SK-N-SH (cell line): ENCODE measurements at regions not wholly inside any gene's neighbourhood (a gene's known extent, or its start where the extent isn't known, plus 50 kb on each side); places are given as distances from the start of the nearest gene placed in this dataset.

ENCODE experiments used
- CTCF ChIA-PET: fragments of 300-600, 350-600 bp; formaldehyde crosslinking; extraction: SDS; loops from one replicate; lab custom pipeline; 2021; lab: Yijun Ruan, JAX
- POLR2A ChIA-PET: fragments of 350-600 bp; sonication (Branson Sonifier 250); formaldehyde crosslinking; extraction: SDS; loops from one replicate; lab custom pipeline; 2020; ENCODE audit warnings: antibody characterized with exemption, inconsistent platforms; lab: Yijun Ruan, JAX
- DNase-seq: peaks from one replicate; pipeline ENCODE4 v3.0.0; 2012
- H2AFZ ChIP-seq: fragments of 200-600 bp; sonication (generic); 2 replicates; pipeline ENCODE4 v1.8.1; 2016; ENCODE audit warnings: antibody characterized with exemption, mild to moderate bottlenecking, low read depth
- H3F3A ChIP-seq: fragments of 200-600 bp; sonication (generic); replicated peaks from 2 replicates; pipeline ENCODE3; 2016; ENCODE audit warnings: antibody characterized with exemption, mild to moderate bottlenecking; ENCODE audit not compliant: insufficient read depth
- H3K27ac ChIP-seq, 2 experiments: fragments of 200-500 bp in 1 of 2; fragments of 200-600 bp in 1 of 2; sonication (Bioruptor generic) in 1 of 2; sonication (generic), shearing (Covaris generic) in 1 of 2; 2 replicates each; pipeline versions ENCODE4 v1.5.1 to v1.6.1; 2014 to 2016; ENCODE audit warnings: low read depth in 2 of 2, inconsistent platforms in 1 of 2, low read length in 1 of 2, mild to moderate bottlenecking in 1 of 2, mixed read lengths in 1 of 2
- H3K27me3 ChIP-seq: fragments of 200-600 bp; sonication (generic), shearing (Covaris generic); 2 replicates; pipeline ENCODE4 v1.6.1; 2016; ENCODE audit warnings: mixed run types; ENCODE audit not compliant: insufficient read depth
- H3K36me3 ChIP-seq, 2 experiments: fragments of 200-500 bp in 1 of 2; fragments of 200-600 bp in 1 of 2; sonication (Bioruptor generic) in 1 of 2; sonication (generic) in 1 of 2; replicated peaks in 1 of 2; 2 replicates each; pipeline versions ENCODE3 to v1.5.1; 2014 to 2016; ENCODE audit warnings: low read length in 1 of 2, mild to moderate bottlenecking in 1 of 2; ENCODE audit not compliant: insufficient read depth in 2 of 2, control insufficient read depth in 1 of 2
- H3K4me1 ChIP-seq, 2 experiments: fragments of 200-500 bp in 1 of 2; fragments of 200-600 bp in 1 of 2; sonication (Bioruptor generic) in 1 of 2; sonication (generic), shearing (Covaris generic) in 1 of 2; 2 replicates each; pipeline versions ENCODE4 v1.5.1 to v1.6.1; 2014 to 2016; ENCODE audit warnings: low read depth in 1 of 2, low read length in 1 of 2, mixed run types in 1 of 2; ENCODE audit not compliant: insufficient read depth in 2 of 2, control insufficient read depth in 1 of 2
- H3K4me2 ChIP-seq: fragments of 200-600 bp; sonication (generic), shearing (Covaris generic); 2 replicates; pipeline ENCODE4 v1.6.1; 2017; ENCODE audit warnings: mixed run types
- H3K4me3 ChIP-seq, 2 experiments: fragments of 200-500 bp in 1 of 2; fragments of 200-600 bp in 1 of 2; sonication (Bioruptor generic) in 1 of 2; sonication (generic), shearing (Covaris generic) in 1 of 2; 2 replicates each; pipeline versions ENCODE4 v1.5.1 to v1.8.1; 2014 to 2016; ENCODE audit warnings: low read depth in 2 of 2, inconsistent platforms in 1 of 2, low read length in 1 of 2, mild to moderate bottlenecking in 1 of 2, mixed read lengths in 1 of 2, moderate library complexity in 1 of 2
- H3K79me2 ChIP-seq: fragments of 200-600 bp; sonication (generic); 2 replicates; pipeline ENCODE4 v1.8.1; 2017; ENCODE audit warnings: mild to moderate bottlenecking; ENCODE audit not compliant: insufficient read depth
- H3K9ac ChIP-seq: fragments of 200-600 bp; sonication (generic); 2 replicates; pipeline ENCODE4 v1.6.1; 2017; ENCODE audit warnings: mixed run types
- H3K9me2 ChIP-seq: fragments of 200-600 bp; sonication (generic); 2 replicates; pipeline ENCODE4 v1.6.1; 2017; ENCODE audit warnings: mixed run types
- H3K9me3 ChIP-seq: fragments of 200-600 bp; sonication (generic); 2 replicates; pipeline ENCODE4 v1.6.1; 2017; ENCODE audit warnings: mixed run types, mild to moderate bottlenecking, moderate library complexity
- H4K20me1 ChIP-seq: fragments of 200-600 bp; sonication (generic); 2 replicates; pipeline ENCODE4 v1.6.1; 2017; ENCODE audit warnings: mild to moderate bottlenecking, mixed run types; ENCODE audit not compliant: insufficient read depth
- CTCF ChIP-seq: fragments of 200-600 bp; sonication (generic); IDR thresholded peaks from 2 replicates; pipeline ENCODE4 v1.6.1; 2017; ENCODE audit warnings: antibody characterized with exemption, mild to moderate bottlenecking, moderate library complexity
- ELF1 ChIP-seq: IDR thresholded peaks from 2 replicates; pipeline ENCODE4 v1.4.0; 2012
- EP300 ChIP-seq, 2 experiments: IDR thresholded peaks; 2 replicates each; pipeline versions ENCODE4 v1.4.0 to v1.6.1; 2012; ENCODE audit warnings: borderline replicate concordance in 1 of 2, low read depth in 1 of 2, low read length in 1 of 2
- FOSL2 ChIP-seq: IDR thresholded peaks from 2 replicates; pipeline ENCODE4 v1.4.0; 2012; ENCODE audit warnings: low read depth, mild to moderate bottlenecking, moderate library complexity, borderline replicate concordance
- FOXM1 ChIP-seq: IDR thresholded peaks from 2 replicates; pipeline ENCODE4 v1.4.0; 2012; ENCODE audit warnings: low read depth, mild to moderate bottlenecking
- GABPA ChIP-seq: IDR thresholded peaks from 2 replicates; pipeline ENCODE4 v1.4.0; 2012; ENCODE audit warnings: low read depth, mild to moderate bottlenecking
- JUND ChIP-seq: IDR thresholded peaks from 2 replicates; pipeline ENCODE4 v1.4.0; 2012
- MAX ChIP-seq: IDR thresholded peaks from 2 replicates; pipeline ENCODE4 v1.4.0; 2012; ENCODE audit warnings: low read depth
- PBX3 ChIP-seq: IDR thresholded peaks from 2 replicates; pipeline ENCODE4; 2012
- POLR2AphosphoS5 ChIP-seq: IDR thresholded peaks from 2 replicates; pipeline ENCODE4 v1.6.1; 2012; ENCODE audit warnings: low read depth, low read length
- RAD21 ChIP-seq: IDR thresholded peaks from 2 replicates; pipeline ENCODE4 v1.6.1; 2012; ENCODE audit warnings: mild to moderate bottlenecking, low read length
- SIN3A ChIP-seq: IDR thresholded peaks from 2 replicates; pipeline ENCODE4 v1.6.1; 2012; ENCODE audit warnings: low read depth, mild to moderate bottlenecking, low read length, moderate library complexity, borderline replicate concordance
- SMC3 ChIP-seq: IDR thresholded peaks from 2 replicates; pipeline ENCODE4 v1.6.1; 2012; ENCODE audit warnings: low read depth, low read length, improper control_type of control experiment
- TAF1 ChIP-seq: IDR thresholded peaks from 2 replicates; pipeline ENCODE4 v1.6.1; 2012; ENCODE audit warnings: low read depth, mild to moderate bottlenecking, low read length, moderate library complexity, borderline replicate concordance
- TCF12 ChIP-seq: IDR thresholded peaks from 2 replicates; pipeline ENCODE4 v1.4.0; 2012
- TEAD4 ChIP-seq: IDR thresholded peaks from 2 replicates; pipeline ENCODE4 v1.4.0; 2012; ENCODE audit warnings: mild to moderate bottlenecking, borderline replicate concordance; ENCODE audit not compliant: insufficient read depth
- USF2 ChIP-seq: fragments of 150-350 bp; IDR thresholded peaks from 2 replicates; pipeline ENCODE4 v1.6.1; 2017; ENCODE audit warnings: antibody characterized with exemption, low read length, low read depth, borderline replicate concordance
- YY1 ChIP-seq: IDR thresholded peaks from 2 replicates; pipeline ENCODE4 v1.4.0; 2012; ENCODE audit warnings: low read depth, mild to moderate bottlenecking
- WGBS: methylation state at CpG from one replicate; pipeline ENCODE4 v1.1.6; 2017; ENCODE audit warnings: low lambda C conversion rate; 5-methylcytosine and 5-hydroxymethylcytosine counted together

GRCh38 chr13:26932465-26932864 is 171.9 kb upstream of the GPR12 start:
- no peak overlapping the region for H3K27ac ChIP-seq
- TF ChIP-seq EP300 (IDR thresholded peaks at IDR 0.05; ENCODE audit: borderline replicate concordance in 1 of 2, low read depth in 1 of 2, low read length in 1 of 2) = no peak
- no peak for TF ChIP-seq FOSL2
- no peak for TF ChIP-seq USF2
- no peak for TF ChIP-seq FOXM1
- TF ChIP-seq PBX3 = no peak
- TF ChIP-seq ELF1 = no peak
- TF ChIP-seq SIN3A = no peak
- no peak for TF ChIP-seq MAX
- no peak for TF ChIP-seq POLR2AphosphoS5
- TF ChIP-seq TEAD4 = no peak
- TF ChIP-seq GABPA = no peak
- no peak for TF ChIP-seq JUND
- TF ChIP-seq TAF1 = no peak
- no peak for TF ChIP-seq YY1
- no peak for TF ChIP-seq TCF12
- no peaks in the 10 kb centered on the region for H3K9me3 ChIP-seq
- H4K20me1 ChIP-seq = no peaks in the 10 kb centered on the region
- H3K79me2 ChIP-seq = no peaks in the 10 kb centered on the region
- no peak overlapping the region for H3K9ac ChIP-seq
- H3F3A ChIP-seq = no peaks in the 10 kb centered on the region
- no peak overlapping the region for H3K4me2 ChIP-seq
- DNase-seq = no peak
- ChIA-PET CTCF (interaction anchor here (1.1 to 7.8 kb wide), 6 partner anchors 14 to 234 kb away, joined by 3 to 74 read pairs (median 20); no protein-coding TSS in a partner anchor), POLR2A (no interaction called here)
- H3K27me3 ChIP-seq = no peaks in the 10 kb centered on the region
- H3K4me3 ChIP-seq = no peak overlapping the region
- no peak overlapping the region for H2AFZ ChIP-seq
- no peaks in the 10 kb centered on the region for H3K36me3 ChIP-seq
- H3K9me2 ChIP-seq = no peaks in the 10 kb centered on the region
- H3K4me1 ChIP-seq = peaks cover 0 to 2% of the 10 kb centered on the region in 2 experiments; a peak in 1 of 4 replicates
- 46% methylated on average over 5 of the region's 5 CpGs for WGBS

DNA sequence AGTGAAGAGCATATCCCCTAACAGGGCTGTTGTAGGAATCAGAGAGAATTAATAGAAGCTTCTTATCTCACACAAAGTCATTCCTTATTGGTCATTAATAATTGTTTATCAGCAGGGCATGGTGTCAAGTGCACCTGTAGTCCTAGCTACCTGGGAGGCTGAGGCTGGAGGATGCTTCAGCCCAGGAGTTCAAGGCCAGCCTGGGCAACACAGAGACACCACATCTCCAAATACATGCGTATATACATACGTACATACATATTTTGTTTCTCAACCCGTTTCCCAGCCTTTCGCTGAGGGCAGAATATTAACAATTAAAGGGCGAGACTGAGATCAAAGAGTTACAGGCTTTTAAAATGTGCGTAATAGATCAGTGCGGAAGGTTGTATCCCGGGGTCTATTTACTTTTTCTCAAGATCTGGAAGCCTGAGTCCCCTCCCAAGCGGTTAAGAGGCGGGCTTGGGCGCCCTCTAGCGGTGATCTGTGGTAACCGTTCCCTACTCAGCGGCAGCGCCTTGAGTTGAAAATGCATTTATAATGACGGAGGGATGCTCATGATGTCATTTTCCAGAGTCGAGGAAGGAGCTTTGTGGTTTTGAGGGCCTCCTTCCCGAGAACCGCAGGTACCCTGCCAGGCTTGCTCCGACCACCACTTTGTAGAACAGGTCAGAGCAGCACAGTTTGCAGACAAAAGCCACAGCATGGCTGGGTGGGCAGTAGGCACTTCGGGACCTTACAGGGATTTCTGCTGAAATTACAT is 169.6 kb upstream of the GPR12 start:
- DNase-seq = peak; percentile 79
- peak; percentile 97 for TF ChIP-seq CTCF
- TF ChIP-seq SMC3 = peak; percentile 63
- TF ChIP-seq RAD21 = peak; percentile 89
- no peak for TF ChIP-seq TCF12
- TF ChIP-seq, all 33 proteins: peak for 3
- ChIA-PET CTCF (interaction anchor here (0.6 to 7.8 kb wide), 72 partner anchors 8 to 1491 kb away, joined by 3 to 74 read pairs (median 4); partner anchors contain the start of gene GPR12), POLR2A (interaction anchor here (0.6 kb wide), 1 partner anchor 14 kb away, joined by 4 read pairs; no protein-coding TSS in a partner anchor)
- H3K36me3 ChIP-seq = no peaks in the 10 kb centered on the region
- H3K9me2 ChIP-seq = no peaks in the 10 kb centered on the region
- no peaks in the 10 kb centered on the region for H3K79me2 ChIP-seq
- no peaks in the 10 kb centered on the region for H4K20me1 ChIP-seq
- H3K4me2 ChIP-seq = peak overlapping the region; percentile 70
- 12% methylated on average over 21 of the region's 21 CpGs for WGBS
- no peak overlapping the region; the same call in none of the 2 replicates for H2AFZ ChIP-seq
- H3K9ac ChIP-seq = no peak overlapping the region
- H3K4me1 ChIP-seq = peaks cover 0 to 2% of the 10 kb centered on the region in 2 experiments; a peak in 1 of 4 replicates
- no peak overlapping the region for H3K27ac ChIP-seq
- 0 out of 2 replicates have a peak, but pooled peaks cover 2% of the 10 kb centered on the region for H3K27me3 ChIP-seq
- no peaks in the 10 kb centered on the region for H3F3A ChIP-seq
- H3K4me3 ChIP-seq = peak overlapping the region; percentile 31 to 51
- no peaks in the 10 kb centered on the region for H3K9me3 ChIP-seq
